Lung (tissue), 11 donors: ENCODE measurements at regions not wholly inside any gene's neighbourhood (a gene's known extent, or its start where the extent isn't known, plus 50 kb on each side); places are given as distances from the start of the nearest gene placed in this dataset.
"Not testable (repeated sequence)": the region's sequence is repeated elsewhere in the genome, so short reads cannot be mapped to it uniquely, and the experiment has no call there.

Experiments
- ATAC-seq: fragments of 200-7000 bp; cut with Tn5 transposase; one replicate; pipeline ENCODE4 v1.9.1; 2020; ENCODE audit warnings: moderate number of reproducible peaks; ENCODE audit not compliant: insufficient read depth, low FRiP score
- DNase-seq, 3 donors: peaks; one replicate each; pipeline ENCODE4 v3.0.0-alpha.2; 2013 to 2017
- H3K27ac ChIP-seq, 2 donors: one replicate each; pipeline ENCODE4 v1.5.1; 2013; ENCODE audit warnings: mild to moderate bottlenecking in 2 of 2, moderate library complexity in 2 of 2, control low read depth in 1 of 2, inconsistent platforms in 1 of 2, low read depth in 1 of 2, low read length in 1 of 2
- H3K27me3 ChIP-seq, 3 donors: one replicate each; pipeline ENCODE4 v1.5.1; 2013; ENCODE audit warnings: low read length in 2 of 3; ENCODE audit not compliant: control insufficient read depth in 3 of 3, insufficient read depth in 3 of 3
- H3K36me3 ChIP-seq, 4 donors: one replicate each; pipeline ENCODE4 v1.5.1; 2013; ENCODE audit warnings: low read length in 4 of 4, mild to moderate bottlenecking in 1 of 4, moderate library complexity in 1 of 4; ENCODE audit not compliant: control insufficient read depth in 4 of 4, insufficient read depth in 4 of 4
- H3K4me1 ChIP-seq, 5 donors: one replicate each; pipeline ENCODE4 v1.5.1; 2013; ENCODE audit warnings: low read length in 5 of 5, mild to moderate bottlenecking in 2 of 5, moderate library complexity in 1 of 5; ENCODE audit not compliant: control insufficient read depth in 5 of 5, insufficient read depth in 5 of 5
- H3K4me3 ChIP-seq: one replicate; pipeline ENCODE4 v1.5.1; 2013; ENCODE audit warnings: mild to moderate bottlenecking, control low read depth, moderate library complexity
- H3K9ac ChIP-seq, 2 donors: one replicate each; pipeline ENCODE4 v1.5.1; 2013; ENCODE audit warnings: low read length in 2 of 2, control low read depth in 1 of 2; ENCODE audit not compliant: insufficient read depth in 1 of 2
- H3K9me3 ChIP-seq, 4 donors: one replicate each; pipeline ENCODE4 v1.5.1; 2013; ENCODE audit warnings: low read length in 3 of 4, mild to moderate bottlenecking in 1 of 4, moderate library complexity in 1 of 4; ENCODE audit not compliant: control insufficient read depth in 4 of 4, insufficient read depth in 3 of 4
- CTCF ChIP-seq: IDR thresholded peaks from 2 replicates; pipeline ENCODE4 v1.5.1; 2012; ENCODE audit warnings: mild to moderate bottlenecking; ENCODE audit errors: control extremely low read depth, extremely low read depth
- WGBS, 2 donors: extraction: QIAGEN DNeasy Blood & Tissue Kit; methylation state at CpG; one replicate each; pipeline ENCODE4 v1.1.7; 2013; 5-methylcytosine and 5-hydroxymethylcytosine counted together
- donor health status: control.
- donor health status: control.
- donor health status: Bipolar disorder and iron deficiency.
- donor health status: healthy.
- donor health status: DM: yes; HTN: yes; CAD: no.

GRCh38 chr2:172259827-172260226 is 157.1 kb upstream of the DLX2 start:
- H3K4me3 ChIP-seq: no peak overlapping the region
- H3K9ac ChIP-seq: no peak overlapping the region
- no peaks in the 10 kb centered on the region for H3K9me3 ChIP-seq
- no peak for TF ChIP-seq CTCF
- peaks cover 0 to 1% (median 0%) of the 10 kb centered on the region in 5 donors for H3K4me1 ChIP-seq
- DNase-seq: no peak
- no peak overlapping the region for H3K27ac ChIP-seq
- no peak for ATAC-seq
- 79 to 84% methylated on average over 4 of the region's 4 CpGs for WGBS, 2 donors
- no peaks in the 10 kb centered on the region for H3K27me3 ChIP-seq
- H3K36me3 ChIP-seq: no peaks in the 10 kb centered on the region

DNA sequence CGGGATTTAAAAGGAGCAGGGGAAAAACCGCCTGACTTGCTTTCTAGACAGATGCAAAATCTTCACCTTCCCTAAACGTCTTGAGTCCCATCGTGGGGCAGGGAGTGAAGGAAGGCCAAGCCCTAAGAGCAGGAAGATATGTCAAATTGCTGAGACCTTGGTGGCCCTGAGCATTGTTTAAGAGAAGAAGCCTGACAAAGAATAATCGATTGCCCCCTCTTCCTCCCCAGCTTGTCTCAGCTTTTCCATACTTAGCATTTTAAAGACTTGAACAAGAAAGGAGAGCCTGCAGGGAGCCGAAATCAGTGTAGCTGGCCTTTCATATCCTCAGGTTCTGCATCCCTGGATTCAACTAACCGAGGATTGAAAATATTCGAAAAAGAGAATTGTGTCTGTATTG is 157.6 kb upstream of the DLX2 start:
- peaks cover 0 to 1% (median 0%) of the 10 kb centered on the region in 5 donors for H3K4me1 ChIP-seq
- H3K36me3 ChIP-seq: no peaks in the 10 kb centered on the region
- H3K9ac ChIP-seq: no peak overlapping the region
- DNase-seq (no peak), ATAC-seq (no peak)
- WGBS, 2 donors: 71 to 77% methylated on average over 8 of the region's 8 CpGs
- H3K27ac ChIP-seq: no peak overlapping the region
- H3K27me3 ChIP-seq: no peaks in the 10 kb centered on the region
- no peak overlapping the region for H3K4me3 ChIP-seq
- TF ChIP-seq CTCF: no peak
- H3K9me3 ChIP-seq: no peaks in the 10 kb centered on the region

DNA sequence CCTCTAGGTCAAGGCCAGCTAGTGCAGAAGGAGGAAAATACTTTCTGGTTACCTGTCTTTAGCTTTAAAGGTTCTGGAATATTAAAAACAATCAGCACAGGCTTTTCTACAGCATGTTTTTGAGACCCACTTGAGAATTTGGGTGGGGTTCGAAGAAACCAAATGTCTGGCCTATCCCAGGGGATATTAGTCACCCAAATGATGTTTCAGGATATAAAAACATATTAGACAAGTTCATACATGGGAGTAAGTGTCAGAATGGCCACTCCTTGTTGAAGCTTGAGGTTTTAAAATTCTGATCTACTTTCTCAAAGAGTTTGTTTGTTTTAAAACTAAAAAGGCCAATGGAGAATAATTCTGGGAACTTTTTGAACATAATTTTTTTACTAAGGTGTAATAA is 158.6 kb upstream of the DLX2 start:
- no peak for ATAC-seq
- Histone ChIP-seq H3K4me3 (no peak overlapping the region), H3K9ac (no peak overlapping the region), H3K4me1 (peaks cover 0 to 1% (median 0%) of the 10 kb centered on the region in 5 donors), H3K27me3 (no peaks in the 10 kb centered on the region), H3K9me3 (no peaks in the 10 kb centered on the region), H3K36me3 (no peaks in the 10 kb centered on the region), H3K27ac (no peak overlapping the region)
- DNase-seq: no peak
- 89 to 92% methylated on average over 1 of the region's 1 CpG for WGBS, 2 donors
- TF ChIP-seq CTCF: no peak

- no peak for TF ChIP-seq CTCF
- no peak for DNase-seq
- Histone ChIP-seq H3K27ac (no peak overlapping the region), H3K4me1 (no peaks in the 10 kb centered on the region), H3K9me3 (no peaks in the 10 kb centered on the region), H3K36me3 (no peaks in the 10 kb centered on the region), H3K27me3 (no peaks in the 10 kb centered on the region), H3K9ac (no peak overlapping the region), H3K4me3 (no peak overlapping the region)
- ATAC-seq: no peak
- WGBS, 2 donors: 91 to 96% methylated on average over 2 of the region's 2 CpGs
These were observed 159.8 kb upstream of the DLX2 start for GRCh38 chr2:172262486-172262885.

DNA sequence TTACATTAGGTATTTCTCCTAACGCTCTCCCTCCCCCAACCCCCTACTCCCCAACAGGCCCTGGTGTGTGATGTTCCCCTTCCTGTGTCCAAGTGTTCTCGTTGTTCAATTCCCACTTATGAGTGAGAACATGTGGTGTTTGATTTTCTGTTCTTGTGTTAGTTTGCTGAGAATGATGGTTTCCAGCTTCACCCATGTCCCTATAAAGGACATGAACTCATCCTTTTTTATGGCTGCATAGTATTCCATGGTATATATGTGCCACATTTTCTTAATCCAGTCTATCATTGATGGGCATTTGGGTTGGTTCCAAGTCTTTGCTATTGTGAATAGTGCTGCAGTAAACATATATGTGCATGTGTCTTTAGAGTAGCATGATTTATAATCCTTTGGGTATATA is 162.1 kb upstream of the DLX2 start:
- ATAC-seq, H3K27ac ChIP-seq, H3K4me1 ChIP-seq, H3K36me3 ChIP-seq, H3K9ac ChIP-seq, H3K9me3 ChIP-seq, DNase-seq, H3K4me3 ChIP-seq, H3K27me3 ChIP-seq: not testable (repeated sequence)
- 93 to 97% methylated on average over 2 of the region's 2 CpGs for whole genome bisulfite sequencing, 2 donors
